ENCODE measurements at regions not wholly inside any gene's neighbourhood (a gene's known extent, or its start where the extent isn't known, plus 50 kb on each side); places are given as distances from the start of the nearest gene placed in this dataset.
"Not testable (repeated sequence)": the region's sequence is repeated elsewhere in the genome, so short reads cannot be mapped to it uniquely, and the experiment has no call there.

- 13% methylated on average over 3 of the region's 3 CpGs for WGBS (ENCODE audit: insufficient coverage, low coverage, missing lambda C conversion rate)
- no peak overlapping the region for H3K9ac ChIP-seq (ENCODE audit: insufficient read depth in 1 of 2, low read depth in 2 of 2, low read length in 2 of 2)
- H3K9me3 ChIP-seq (replicated peaks; ENCODE audit: control insufficient read depth, insufficient read depth, low read depth, low read length), result no peaks in the 10 kb centered on the region; the same call in 1 of the 2 replicates
Observed at GRCh38 chr21:10425856-10426255, 95.5 kb upstream of the TPTE start.

GRCh38 chr21:10426812-10427211 is 94.6 kb upstream of the TPTE start:
- H3K4me2 ChIP-seq (ENCODE audit: insufficient read depth, low read length); H3K4me1 ChIP-seq (replicated peaks in 1 of 2; ENCODE audit: control insufficient read depth in 2 of 2, insufficient read depth in 2 of 2, low read length in 2 of 2); H2AFZ ChIP-seq (ENCODE audit: low read depth, low read length); CTCF ChIA-PET (ENCODE audit: low intra/inter-chr PET ratio); H3K27me3 ChIP-seq (ENCODE audit: control insufficient read depth in 2 of 2, insufficient read depth in 2 of 2, low read length in 2 of 2); H3K9me3 ChIP-seq (replicated peaks; ENCODE audit: control insufficient read depth, insufficient read depth, low read depth, low read length); BruUV-seq (replicated peaks); in situ Hi-C loops (cut with MboI); FAIRE-seq; H3K27ac ChIP-seq (ENCODE audit: extremely low read depth, low read depth, low read length); H4K20me1 ChIP-seq (replicated peaks; ENCODE audit: control insufficient read depth, insufficient read depth, low read length); intact Hi-C loops (cut with micrococcal nuclease); H3K4me3 ChIP-seq; H3K36me3 ChIP-seq (ENCODE audit: control insufficient read depth, insufficient read depth, low read length); H3K9me1 ChIP-seq (ENCODE audit: control insufficient read depth, insufficient read depth, low read length); POLR2A ChIA-PET; ATAC-seq; H3K9ac ChIP-seq (ENCODE audit: insufficient read depth in 1 of 2, low read depth in 2 of 2, low read length in 2 of 2): not testable (repeated sequence)
- 15% methylated on average over 2 of the region's 2 CpGs for WGBS (ENCODE audit: insufficient coverage, low coverage, missing lambda C conversion rate)
- H3K79me2 ChIP-seq (ENCODE audit: control insufficient read depth, insufficient read depth, low read length), result peaks cover 82% of the 10 kb centered on the region
- DNase-seq (ENCODE audit: extremely low read depth in 1 of 4, low spot score in 3 of 4), result peak in 2 of 4 experiments; percentile 3 to 5

More at GRCh38 chr21:10425856-10426255, 95.5 kb upstream of the TPTE start:
- no peaks in the 10 kb centered on the region for H3K36me3 ChIP-seq (ENCODE audit: control insufficient read depth, insufficient read depth, low read length)
- no TSS peak for BruUV-seq (replicated peaks)
- no peak overlapping the region for H3K4me2 ChIP-seq (ENCODE audit: insufficient read depth, low read length)
- CTCF ChIA-PET (ENCODE audit: low intra/inter-chr PET ratio), result no interaction called here
- no peak overlapping the region for H3K4me3 ChIP-seq
- no peak for FAIRE-seq
- no peak for ATAC-seq
- H3K27me3 ChIP-seq (ENCODE audit: control insufficient read depth in 2 of 2, insufficient read depth in 2 of 2, low read length in 2 of 2), result no peaks in the 10 kb centered on the region
- H3K27ac ChIP-seq (ENCODE audit: extremely low read depth, low read depth, low read length), result no peak overlapping the region
- no peak overlapping the region for H2AFZ ChIP-seq (ENCODE audit: low read depth, low read length)
- H3K9me1 ChIP-seq (ENCODE audit: control insufficient read depth, insufficient read depth, low read length), result no peaks in the 10 kb centered on the region
- in situ Hi-C loops (cut with MboI), result no loop called here
- TF ChIP-seq DIDO1 (tag; IDR thresholded peaks at IDR 0.05; ENCODE audit: low read depth) (no peak), ZMIZ1 (IDR thresholded peaks at IDR 0.05; ENCODE audit: low read depth in 2 of 2, low read length in 2 of 2) (no peak), U2AF2 (optimal IDR thresholded peaks at IDR 0.05; ENCODE audit: low read depth, low read length) (no peak), KAT8 (IDR thresholded peaks at IDR 0.05; ENCODE audit: low read depth) (no peak), ELK1 (CRISPR knock-in tag; IDR thresholded peaks at IDR 0.05) (no peak), SMARCE1 (IDR thresholded peaks at IDR 0.05) (no peak)
- intact Hi-C loops (cut with micrococcal nuclease), result no loop called here
- DNase-seq (ENCODE audit: extremely low read depth in 1 of 4, low spot score in 3 of 4), result peak in 2 of 4 experiments; percentile 13 to 18
- H3K79me2 ChIP-seq (ENCODE audit: control insufficient read depth, insufficient read depth, low read length), result peaks cover 80% of the 10 kb centered on the region
- H4K20me1 ChIP-seq (replicated peaks; ENCODE audit: control insufficient read depth, insufficient read depth, low read length), result no peaks in the 10 kb centered on the region
- POLR2A ChIA-PET, result no interaction called here
- no peaks in the 10 kb centered on the region for H3K4me1 ChIP-seq (replicated peaks in 1 of 2; ENCODE audit: control insufficient read depth in 2 of 2, insufficient read depth in 2 of 2, low read length in 2 of 2)
